CD1c-positive myeloid dendritic cell (primary cell): ENCODE measurements at regions not wholly inside any gene's neighbourhood (a gene's known extent, or its start where the extent isn't known, plus 50 kb on each side); places are given as distances from the start of the nearest gene placed in this dataset.
"Not testable (repeated sequence)": the region's sequence is repeated elsewhere in the genome, so short reads cannot be mapped to it uniquely, and the experiment has no call there.

Experiments used
- DNase-seq: peaks from one replicate; pipeline ENCODE4 v3.0.0-alpha.2; 2016; ENCODE audit errors: extremely low spot score

DNA sequence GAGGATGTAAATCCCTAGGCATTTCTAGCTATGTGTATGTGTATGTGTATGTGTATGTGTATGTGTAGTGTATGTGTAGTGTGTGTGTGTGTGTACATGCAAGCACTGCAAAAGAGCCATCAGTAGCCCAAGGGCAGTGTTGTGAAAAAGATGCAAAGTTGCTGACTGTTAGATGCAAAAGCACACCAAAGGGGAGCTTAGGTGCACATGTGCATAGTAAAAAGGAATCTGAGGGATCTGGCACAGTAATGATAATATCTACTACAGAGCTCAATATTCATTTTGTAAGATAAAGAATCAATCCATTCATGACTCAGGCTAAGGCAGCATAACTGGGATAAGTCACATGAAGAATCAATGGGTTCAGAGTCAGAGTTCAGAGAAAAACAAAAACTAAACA lies 80.2 kb downstream of the TMEM47 start:
- DNase-seq, result no peak

DNA sequence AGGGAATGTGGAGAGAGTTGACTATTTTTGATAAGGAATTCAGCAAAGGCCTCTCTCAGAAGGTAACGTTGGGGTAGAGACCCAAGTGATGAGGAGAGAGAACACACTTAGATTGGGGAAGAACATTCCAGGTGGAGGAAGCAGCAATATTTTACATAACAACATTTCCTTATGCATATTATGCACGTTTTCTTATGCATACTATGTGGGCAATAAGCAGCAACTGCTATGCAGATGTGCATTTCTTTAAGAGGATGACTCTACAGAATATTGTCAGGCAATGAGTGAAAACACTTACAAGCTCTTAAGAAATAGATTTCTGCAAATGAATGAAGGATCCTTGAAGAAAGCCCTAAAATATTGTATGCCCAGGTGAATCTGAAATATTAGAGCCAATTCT lies 91.1 kb downstream of the TMEM47 start:
- DNase-seq, result no peak

GRCh38 chrX:34563804-34564203 lies 93.3 kb downstream of the TMEM47 start:
- no peak for DNase-seq

GRCh38 chrX:34563061-34563460 lies 94.0 kb downstream of the TMEM47 start:
- no peak for DNase-seq

- DNase-seq, result no peak
Measured at GRCh38 chrX:34562006-34562405, 95.1 kb downstream of the TMEM47 start.

- DNase-seq, result no peak
Measured at GRCh38 chrX:34560180-34560579, 96.9 kb downstream of the TMEM47 start.

GRCh38 chrX:34559325-34559724 lies 97.8 kb downstream of the TMEM47 start:
- no peak for DNase-seq

- no peak for DNase-seq
Measured at GRCh38 chrX:34557733-34558132, 99.4 kb downstream of the TMEM47 start.

DNA sequence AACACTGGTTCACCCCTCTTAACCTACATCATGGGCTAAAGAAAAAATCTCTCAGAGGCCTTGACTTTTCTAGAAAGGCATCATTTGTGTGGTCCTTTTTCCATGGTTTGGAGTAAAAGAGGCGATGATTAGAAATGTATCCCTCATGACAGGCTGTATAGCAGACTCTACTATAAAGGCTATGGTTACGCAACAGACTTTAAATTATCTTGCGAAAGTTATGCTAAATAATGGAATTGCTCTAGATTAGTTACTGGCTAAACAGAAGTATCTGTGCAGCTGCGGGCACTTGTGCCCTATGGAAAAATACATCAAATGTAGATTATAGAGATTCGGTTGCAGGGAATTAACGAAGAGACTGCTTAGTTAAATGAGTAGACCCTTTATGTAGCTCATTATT lies 101.6 kb downstream of the TMEM47 start:
- DNase-seq, result no peak

GRCh38 chrX:34546366-34546765 lies 110.7 kb downstream of the TMEM47 start:
- DNase-seq, result no peak

DNA sequence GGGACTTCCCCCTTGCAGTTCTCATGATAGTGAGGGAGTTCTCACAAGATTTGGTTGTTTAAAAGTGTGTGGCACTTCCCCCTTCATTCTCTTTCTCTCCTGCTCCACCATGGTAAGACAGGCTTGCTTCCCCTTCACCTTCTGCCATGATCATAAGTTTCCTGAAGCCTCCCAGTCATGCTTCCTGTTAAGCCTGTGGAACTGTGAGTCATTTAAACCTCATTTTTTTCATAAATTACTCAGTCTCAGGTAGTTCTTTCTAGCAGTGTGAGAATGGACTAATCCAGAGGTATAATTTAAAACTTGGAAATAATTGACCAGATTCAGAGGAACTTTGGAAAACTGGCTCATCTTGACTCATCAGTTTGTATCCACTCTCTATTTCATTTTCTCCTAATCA lies 129.0 kb downstream of the TMEM47 start:
- DNase-seq, result no peak

DNA sequence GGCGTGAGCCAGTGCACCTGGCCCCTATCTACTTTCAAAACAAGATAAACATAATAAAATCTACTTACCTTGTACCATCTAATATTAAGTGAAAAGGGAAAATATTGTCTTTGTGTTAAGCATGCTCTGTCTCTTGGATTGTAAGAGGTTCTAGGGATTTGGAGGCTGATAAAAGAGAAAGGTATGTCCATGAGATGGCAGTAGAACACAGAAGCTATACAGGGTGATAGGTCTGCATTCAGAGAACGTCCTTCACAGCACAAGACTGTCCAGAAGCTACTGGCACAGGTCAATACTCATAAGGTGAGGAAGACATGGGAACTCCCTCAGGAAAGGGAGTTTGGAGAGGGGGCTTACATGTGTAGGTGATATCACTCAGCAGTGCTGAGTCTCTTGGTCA lies 135.5 kb downstream of the TMEM47 start:
- no peak for DNase-seq

- no peak for DNase-seq
Measured at GRCh38 chrX:34509394-34509793, 147.7 kb downstream of the TMEM47 start.

DNA sequence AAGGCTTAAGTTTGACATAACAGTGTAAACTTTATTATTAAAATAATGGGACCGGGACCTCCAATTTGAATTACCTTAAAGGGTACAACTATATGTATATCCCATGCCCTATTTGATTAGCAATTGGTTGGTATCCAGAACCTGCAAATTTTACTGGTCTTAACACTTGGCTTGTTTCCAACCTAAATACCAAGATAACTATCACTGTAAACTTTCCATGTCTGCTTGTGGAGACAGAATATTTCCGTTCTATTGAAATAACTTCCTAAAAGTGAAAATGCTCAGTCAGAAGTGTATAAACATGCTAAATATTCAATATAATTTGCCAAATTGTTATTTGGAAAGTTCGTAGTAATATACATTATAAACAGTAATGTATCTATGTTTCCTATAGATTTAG lies 154.0 kb downstream of the TMEM47 start:
- no peak for DNase-seq

DNA sequence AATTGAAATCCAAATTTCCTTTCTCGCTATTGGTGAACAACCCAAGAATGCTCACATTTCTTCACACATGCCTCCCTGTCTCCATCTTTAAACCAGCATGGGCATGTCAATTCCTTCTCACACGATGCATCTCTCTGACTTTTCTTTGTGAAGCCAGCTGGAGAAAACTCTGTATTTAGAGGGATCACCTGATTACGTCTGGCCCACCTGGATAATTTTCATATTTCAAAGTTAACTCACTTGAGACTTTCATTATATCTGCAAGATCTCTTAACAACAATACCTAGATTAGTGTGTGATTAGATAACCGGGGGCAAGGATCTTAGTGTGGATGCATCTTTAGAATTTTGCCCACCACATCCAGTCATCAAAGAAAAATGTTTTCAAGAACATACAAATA lies 164.0 kb downstream of the TMEM47 start:
- no peak for DNase-seq

DNA sequence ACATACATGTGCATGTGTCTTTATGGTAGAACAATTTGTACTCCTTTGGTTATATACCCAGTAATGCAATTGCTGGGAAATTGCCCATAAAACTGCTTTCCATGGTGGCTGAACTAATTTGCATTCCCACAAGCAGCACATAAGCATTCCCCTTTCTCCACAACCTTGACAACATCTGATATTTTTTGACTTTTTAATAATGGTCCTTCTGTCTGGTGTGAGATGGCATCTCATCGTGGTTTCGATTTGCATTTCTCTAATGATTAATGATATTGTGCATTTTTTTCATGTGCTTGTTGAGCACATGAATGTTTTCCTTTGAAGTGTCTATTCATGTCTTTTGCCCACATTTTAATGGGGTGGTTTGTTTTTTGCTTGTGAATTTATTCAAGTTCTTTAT lies 166.0 kb downstream of the TMEM47 start:
- DNase-seq, result no peak

GRCh38 chrX:34487364-34487763 lies 169.7 kb downstream of the TMEM47 start:
- DNase-seq, result no peak

DNA sequence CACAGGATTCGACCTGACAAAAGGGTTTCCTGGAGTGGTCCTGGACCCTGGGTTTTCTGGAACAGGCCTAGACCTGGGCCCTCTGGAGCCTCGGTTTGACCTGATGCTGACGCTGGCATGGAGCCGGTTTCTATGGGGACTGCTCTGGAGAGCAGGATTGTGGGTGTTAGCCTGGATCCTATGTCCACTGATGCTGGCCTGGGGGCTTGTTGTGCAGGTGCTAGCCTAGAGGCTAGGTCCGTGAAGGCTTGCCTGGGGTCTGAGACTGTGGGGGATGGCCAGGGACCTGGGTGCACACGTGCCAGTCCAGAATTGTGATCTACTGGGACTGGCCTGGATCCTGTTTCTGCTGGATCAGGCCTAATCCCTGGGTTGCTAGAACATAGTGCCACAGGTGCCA lies 173.1 kb downstream of the TMEM47 start:
- DNase-seq, result no peak

DNA sequence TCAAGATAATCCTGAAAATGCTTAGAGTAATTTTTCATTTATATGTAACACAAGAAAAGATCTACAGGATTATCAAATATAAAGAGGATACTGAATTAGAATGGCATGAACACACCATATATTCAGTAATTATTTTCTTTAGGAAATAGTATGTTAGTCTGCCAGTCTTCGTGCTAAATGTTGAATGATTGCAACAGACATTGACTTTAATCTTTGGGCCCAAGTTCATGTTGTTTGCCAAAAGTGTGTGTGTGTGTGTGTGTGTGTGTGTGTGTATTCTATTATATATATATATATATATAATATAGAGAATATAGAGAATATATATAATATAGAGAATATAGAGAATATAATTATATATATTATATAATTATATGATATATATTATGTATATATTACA lies 186.6 kb downstream of the TMEM47 start:
- DNase-seq, result no peak

GRCh38 chrX:34467437-34467836 lies 189.6 kb downstream of the TMEM47 start:
- no peak for DNase-seq

- DNase-seq, result not testable (repeated sequence)
Measured at GRCh38 chrX:34463220-34463619, 193.9 kb downstream of the TMEM47 start.

- not testable (repeated sequence) for DNase-seq
Measured at GRCh38 chrX:34457850-34458249, 199.2 kb downstream of the TMEM47 start.

DNA sequence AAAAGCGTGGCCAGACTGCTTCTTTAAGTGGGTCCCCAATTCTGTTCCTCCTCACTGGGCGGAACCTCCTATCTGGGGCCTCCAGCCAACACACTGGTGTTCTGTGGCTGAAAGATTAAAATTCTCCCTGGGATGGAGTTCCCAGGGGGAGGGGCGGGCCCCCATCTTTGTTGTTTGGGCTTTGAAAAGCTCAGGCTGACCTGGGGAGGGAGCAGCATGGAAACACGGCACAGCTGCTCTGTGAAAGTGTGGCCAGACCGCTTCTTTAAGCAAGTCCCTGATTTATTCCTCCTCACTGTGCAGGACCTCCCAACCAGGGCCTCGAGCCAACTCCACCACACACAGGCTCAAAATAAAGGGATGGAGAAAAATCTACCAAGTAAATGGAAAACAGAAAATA lies 219.5 kb downstream of the TMEM47 start:
- no peak for DNase-seq

- no peak for DNase-seq
Measured at GRCh38 chrX:34426334-34426733, 230.8 kb downstream of the TMEM47 start.

DNA sequence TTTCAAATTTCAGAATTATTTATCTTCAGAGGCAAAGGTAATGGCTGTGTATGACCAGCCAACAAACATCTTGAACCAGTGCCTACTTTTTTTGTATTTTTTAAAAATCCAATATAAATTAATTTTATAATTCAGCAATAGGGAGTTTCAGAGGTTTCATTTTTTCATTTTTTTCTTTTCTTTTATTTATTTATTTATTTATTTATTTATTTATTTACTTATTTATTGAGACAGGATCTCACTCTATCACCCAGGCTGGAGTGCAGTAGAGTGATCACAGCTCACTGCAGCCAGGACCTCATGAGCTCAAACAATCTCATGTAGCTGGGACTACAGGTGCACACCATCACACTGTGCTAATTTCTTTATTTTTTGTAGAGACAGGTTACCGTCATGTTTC lies 250.5 kb downstream of the TMEM47 start:
- DNase-seq, result no peak
